Keratinocyte (primary cell): ENCODE measurements at regions not wholly inside any gene's neighbourhood (a gene's known extent, or its start where the extent isn't known, plus 50 kb on each side); places are given as distances from the start of the nearest gene placed in this dataset.

Experiments used
- DNase-seq: peaks from one replicate; pipeline ENCODE4 v3.0.0-alpha.2; 2011; ENCODE audit warnings: low read depth, missing footprints, low spot score
- FAIRE-seq: peaks from 2 replicates; lab custom pipeline; 2011; peaks lifted over from hg19 to GRCh38; lab: Jason Lieb, UNC
- H2AFZ ChIP-seq: 2 replicates; pipeline ENCODE4 v1.6.0; 2012; ENCODE audit warnings: low read length, control low read depth, inconsistent platforms; ENCODE audit not compliant: control insufficient read depth
- H3K27ac ChIP-seq: 2 replicates; pipeline ENCODE4 v1.5.1; 2011; ENCODE audit warnings: low read length; ENCODE audit not compliant: control insufficient read depth, insufficient read depth
- H3K27me3 ChIP-seq: 3 replicates; pipeline ENCODE4 v1.6.0; 2011; ENCODE audit warnings: low read length; ENCODE audit not compliant: control insufficient read depth, insufficient read depth; ENCODE audit errors: extremely low read depth
- H3K36me3 ChIP-seq, 2 experiments: 2 replicates in 1 of 2; 3 replicates in 1 of 2; pipeline ENCODE4 v1.5.1; 2011; ENCODE audit warnings: low read length in 2 of 2, mild to moderate bottlenecking in 1 of 2; ENCODE audit not compliant: control insufficient read depth in 2 of 2, insufficient read depth in 2 of 2; ENCODE audit errors: extremely low read depth in 1 of 2
- H3K4me1 ChIP-seq: 3 replicates; pipeline ENCODE4 v1.5.1; 2011; ENCODE audit warnings: low read length; ENCODE audit not compliant: control insufficient read depth, insufficient read depth; ENCODE audit errors: extremely low read depth
- H3K4me2 ChIP-seq: 3 replicates; pipeline ENCODE4 v1.6.0; 2011; ENCODE audit warnings: low read depth, low read length; ENCODE audit not compliant: control insufficient read depth, insufficient read depth; ENCODE audit errors: extremely low read depth
- H3K4me3 ChIP-seq, 3 experiments: fragments of 200-600 bp in 1 of 3; sonication (generic) in 1 of 3; 2 replicates in 2 of 3; 3 replicates in 1 of 3; pipeline ENCODE4 v1.5.1; 2011 to 2016; ENCODE audit warnings: low read length in 3 of 3, mild to moderate bottlenecking in 3 of 3, control low read depth in 2 of 3, inconsistent platforms in 1 of 3, low read depth in 1 of 3, mixed read lengths in 1 of 3, mixed run types in 1 of 3, moderate library complexity in 1 of 3; ENCODE audit not compliant: control insufficient read depth in 2 of 3, insufficient read depth in 2 of 3; ENCODE audit errors: extremely low read depth in 1 of 3
- H3K79me2 ChIP-seq: 2 replicates; pipeline ENCODE4 v1.6.0; 2012; ENCODE audit warnings: low read length; ENCODE audit not compliant: control insufficient read depth, insufficient read depth
- H3K9ac ChIP-seq: 3 replicates; pipeline ENCODE4 v1.6.0; 2011; ENCODE audit warnings: low read length; ENCODE audit not compliant: control insufficient read depth, insufficient read depth; ENCODE audit errors: extremely low read depth
- H3K9me1 ChIP-seq: 3 replicates; pipeline ENCODE4 v1.6.0; 2011; ENCODE audit warnings: low read length; ENCODE audit not compliant: control insufficient read depth, insufficient read depth; ENCODE audit errors: extremely low read depth
- H3K9me3 ChIP-seq: 2 replicates; pipeline ENCODE4 v1.5.1; 2012; ENCODE audit warnings: low read depth, low read length; ENCODE audit not compliant: control insufficient read depth
- H4K20me1 ChIP-seq: 3 replicates; pipeline ENCODE4 v1.6.0; 2011; ENCODE audit warnings: low read length; ENCODE audit not compliant: control insufficient read depth, insufficient read depth; ENCODE audit errors: extremely low read depth
- CTCF ChIP-seq, 3 experiments: IDR thresholded peaks in 1 of 3; conservative IDR thresholded peaks in 1 of 3; optimal IDR thresholded peaks in 1 of 3; 2 replicates in 2 of 3; 3 replicates in 1 of 3; pipeline versions ENCODE3 to v1.5.1; 2011; ENCODE audit warnings: low read length in 3 of 3, mild to moderate bottlenecking in 3 of 3, moderate library complexity in 2 of 3, control low read depth in 1 of 3, inconsistent platforms in 1 of 3; ENCODE audit not compliant: insufficient read depth in 2 of 3; ENCODE audit errors: extremely low read depth in 1 of 3
- EZH2 ChIP-seq: IDR thresholded peaks from one replicate; pipeline ENCODE4 v1.6.1; 2012; ENCODE audit warnings: inconsistent platforms, mild to moderate bottlenecking, low read length, moderate library complexity
- dilution Hi-C: fragments of 300-500 bp; cut with MboI; formaldehyde crosslinking; loops from one replicate; pipeline ENCODE4 v1.7.0; 2020; ENCODE audit warnings: low sequenced_read_pairs; ENCODE audit not compliant: extremely low pct_ligation_motif_present

DNA sequence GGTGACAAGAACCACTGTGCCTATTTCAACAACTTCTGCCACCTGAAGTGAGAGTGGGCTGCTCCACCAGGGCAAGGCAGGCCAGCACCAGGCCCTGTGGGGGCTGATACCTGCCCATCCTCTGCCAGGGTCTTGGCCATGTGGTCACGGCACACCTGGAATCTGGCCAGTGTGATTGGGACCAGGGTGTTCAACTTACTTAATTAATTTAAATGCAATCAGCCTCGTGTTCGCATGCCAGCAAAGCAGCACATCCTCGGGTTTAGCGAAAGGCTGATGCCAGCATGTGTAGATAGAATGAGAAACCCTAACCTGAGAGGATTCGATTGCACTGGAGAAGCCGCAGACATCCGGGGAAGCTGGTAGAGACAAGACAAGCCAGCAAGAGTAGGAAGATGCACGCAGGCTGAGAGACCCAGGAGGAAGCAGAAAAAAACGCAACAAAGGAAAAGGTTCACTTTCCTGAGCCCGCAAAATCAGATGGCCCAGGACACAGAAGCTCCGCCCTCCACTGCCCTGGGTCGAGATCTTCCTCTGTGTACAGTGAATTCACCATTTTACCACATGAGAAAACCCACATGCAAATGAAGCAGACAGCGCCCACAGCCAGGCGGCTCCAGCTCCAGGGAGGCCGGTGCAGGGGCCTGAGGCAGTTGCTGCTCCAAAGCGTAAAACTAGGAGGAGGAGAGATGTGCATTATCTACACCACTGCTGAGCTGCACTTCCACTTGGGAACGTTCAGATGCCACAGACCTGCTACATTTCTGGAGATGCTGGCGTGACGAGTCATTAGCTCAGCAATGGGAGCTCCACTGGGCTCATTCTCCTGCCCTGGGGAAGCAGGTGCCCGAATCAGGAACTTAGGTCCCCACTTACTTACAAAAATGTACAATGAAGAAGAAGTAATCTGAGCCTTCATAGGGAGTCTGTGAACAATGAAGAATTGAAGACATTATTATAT, 92.1 kb downstream of the TMEM18 start:
- FAIRE-seq (no peak), DNase-seq (no peak)
- no peaks in the 10 kb centered on the region for H3K9me1 ChIP-seq
- H3K4me1 ChIP-seq, result no peaks in the 10 kb centered on the region
- H3K4me3 ChIP-seq, result no peak overlapping the region
- dilution Hi-C loops, result no loop called here
- no peaks in the 10 kb centered on the region for H3K27me3 ChIP-seq
- H4K20me1 ChIP-seq, result no peaks in the 10 kb centered on the region
- no peak overlapping the region for H3K9ac ChIP-seq
- no peaks in the 10 kb centered on the region for H3K79me2 ChIP-seq
- H3K9me3 ChIP-seq, result no peaks in the 10 kb centered on the region
- no peak overlapping the region for H3K4me2 ChIP-seq
- H3K36me3 ChIP-seq, result no peaks in the 10 kb centered on the region
- TF ChIP-seq CTCF (optimal IDR thresholded peaks at IDR 0.05 in 1 of 3, IDR thresholded peaks at IDR 0.05 in 1 of 3, conservative IDR thresholded peaks at IDR 0.05 in 1 of 3; ENCODE audit: extremely low read depth in 1 of 3, insufficient read depth in 2 of 3, low read length in 3 of 3) (no peak), EZH2 (no peak)
- no peak overlapping the region for H3K27ac ChIP-seq
- H2AFZ ChIP-seq, result no peak overlapping the region

DNA sequence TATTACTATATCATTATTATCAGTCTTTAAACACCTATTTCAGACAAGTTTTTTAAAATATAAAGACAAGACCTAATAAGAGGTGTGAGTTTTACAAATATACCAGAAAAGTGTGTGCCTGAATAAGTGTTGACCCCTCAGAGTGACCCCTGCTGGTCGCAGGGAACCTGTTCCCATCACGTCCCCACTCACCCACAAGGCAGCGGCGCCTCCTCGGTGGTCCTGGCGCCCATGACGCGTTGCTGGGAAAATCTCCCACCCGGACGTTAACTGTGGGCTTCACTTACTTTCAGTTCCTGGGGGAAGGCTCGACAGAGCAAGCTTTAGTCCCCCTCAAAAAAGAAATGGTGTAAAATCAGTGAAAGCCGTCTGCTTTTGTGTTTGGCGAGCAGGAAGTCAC, 93.5 kb downstream of the TMEM18 start:
- no peak for TF ChIP-seq EZH2
- TF ChIP-seq CTCF (optimal IDR thresholded peaks at IDR 0.05 in 1 of 3, IDR thresholded peaks at IDR 0.05 in 1 of 3, conservative IDR thresholded peaks at IDR 0.05 in 1 of 3; ENCODE audit: extremely low read depth in 1 of 3, insufficient read depth in 2 of 3, low read length in 3 of 3), result no peak
- no peaks in the 10 kb centered on the region for H3K36me3 ChIP-seq
- H3K4me2 ChIP-seq, result no peak overlapping the region
- H3K9me3 ChIP-seq, result no peaks in the 10 kb centered on the region
- H3K79me2 ChIP-seq, result no peaks in the 10 kb centered on the region
- H3K27me3 ChIP-seq, result no peaks in the 10 kb centered on the region
- no peaks in the 10 kb centered on the region for H3K9me1 ChIP-seq
- dilution Hi-C loops, result no loop called here
- DNase-seq (no peak), FAIRE-seq (no peak)
- no peak overlapping the region for H3K4me3 ChIP-seq
- no peak overlapping the region for H3K9ac ChIP-seq
- H3K4me1 ChIP-seq, result no peaks in the 10 kb centered on the region
- no peak overlapping the region for H3K27ac ChIP-seq
- no peak overlapping the region for H2AFZ ChIP-seq
- H4K20me1 ChIP-seq, result no peaks in the 10 kb centered on the region
